RWPE2 (cell line): ENCODE measurements at regions not wholly inside any gene's neighbourhood (a gene's known extent, or its start where the extent isn't known, plus 50 kb on each side); places are given as distances from the start of the nearest gene placed in this dataset.

Experiments
- ATAC-seq: fragments of 200-7000 bp; cut with Tn5 transposase; 3 replicates; pipeline ENCODE4 v1.9.1; 2021; ENCODE audit warnings: low read depth
- DNase-seq: peaks from one replicate; pipeline ENCODE4 v3.0.0-alpha.2; 2020; ENCODE audit warnings: low spot score
- H3K27ac ChIP-seq: fragments of 450-650 bp; 2 replicates; pipeline ENCODE4 v1.5.1; 2017; ENCODE audit warnings: mild to moderate bottlenecking; ENCODE audit not compliant: poor library complexity, severe bottlenecking
- H3K27me3 ChIP-seq: fragments of 250-450 bp; sonication (Bioruptor Pico); 2 replicates; pipeline ENCODE4 v1.5.1; 2021; ENCODE audit warnings: mild to moderate bottlenecking, moderate library complexity; ENCODE audit not compliant: insufficient read depth, poor library complexity, severe bottlenecking
- H3K36me3 ChIP-seq: fragments of 250-450 bp; sonication (Bioruptor Pico); 2 replicates; pipeline ENCODE4 v1.5.1; 2020; ENCODE audit warnings: low read depth, mild to moderate bottlenecking, moderate library complexity
- H3K4me1 ChIP-seq: fragments of 250-450 bp; sonication (Bioruptor Pico); 2 replicates; pipeline ENCODE4 v1.5.1; 2021; ENCODE audit warnings: mild to moderate bottlenecking, moderate library complexity; ENCODE audit not compliant: insufficient read depth, poor library complexity, severe bottlenecking
- H3K4me3 ChIP-seq: fragments of 250-450 bp; sonication (Bioruptor Pico); 2 replicates; pipeline ENCODE4 v1.5.1; 2021; ENCODE audit warnings: mild to moderate bottlenecking, moderate library complexity; ENCODE audit not compliant: severe bottlenecking
- H3K9me3 ChIP-seq: fragments of 250-450 bp; sonication (Bioruptor Pico); 2 replicates; pipeline ENCODE4 v1.5.1; 2021; ENCODE audit warnings: mild to moderate bottlenecking, moderate library complexity; ENCODE audit not compliant: severe bottlenecking
- CTCF ChIP-seq: fragments of 450-650 bp; IDR thresholded peaks from one replicate; pipeline ENCODE4 v1.5.1; 2017; ENCODE audit warnings: mild to moderate bottlenecking, moderate library complexity; ENCODE audit not compliant: poor library complexity, severe bottlenecking

- Histone ChIP-seq H3K27me3 (peaks cover 12% of the 10 kb centered on the region), H3K4me3 (no peak overlapping the region), H3K4me1 (no peaks in the 10 kb centered on the region), H3K9me3 (no peaks in the 10 kb centered on the region), H3K36me3 (no peaks in the 10 kb centered on the region), H3K27ac (no peak overlapping the region)
- DNase-seq (no peak), ATAC-seq (no peak)
- TF ChIP-seq CTCF: no peak
Measured at GRCh38 chr20:52789716-52790115, 182.4 kb upstream of the TSHZ2 start.

- no peaks in the 10 kb centered on the region for H3K9me3 ChIP-seq
Measured at GRCh38 chr20:52787962-52788361, 184.2 kb upstream of the TSHZ2 start.

GRCh38 chr20:52787216-52787615 is 184.9 kb upstream of the TSHZ2 start:
- no peak for ATAC-seq

More at GRCh38 chr20:52787962-52788361, 184.2 kb upstream of the TSHZ2 start:
- peaks cover 12% of the 10 kb centered on the region for H3K27me3 ChIP-seq
- DNase-seq: no peak
- H3K4me3 ChIP-seq: no peak overlapping the region
- ATAC-seq: no peak
- TF ChIP-seq CTCF: no peak
- no peaks in the 10 kb centered on the region for H3K4me1 ChIP-seq
- H3K27ac ChIP-seq: no peak overlapping the region
- H3K36me3 ChIP-seq: no peaks in the 10 kb centered on the region

GRCh38 chr20:52785679-52786078 is 186.5 kb upstream of the TSHZ2 start:
- DNase-seq (no peak), ATAC-seq (peak; percentile 68)
- Histone ChIP-seq H3K27ac (no peak overlapping the region), H3K27me3 (peaks cover 8% of the 10 kb centered on the region), H3K9me3 (no peaks in the 10 kb centered on the region), H3K36me3 (no peaks in the 10 kb centered on the region), H3K4me3 (no peak overlapping the region), H3K4me1 (no peaks in the 10 kb centered on the region)
- TF ChIP-seq CTCF: no peak

More at GRCh38 chr20:52787216-52787615, 184.9 kb upstream of the TSHZ2 start:
- H3K9me3 ChIP-seq: no peaks in the 10 kb centered on the region
- no peak for DNase-seq
- peaks cover 10% of the 10 kb centered on the region for H3K27me3 ChIP-seq
- H3K4me3 ChIP-seq: no peak overlapping the region
- no peak for TF ChIP-seq CTCF
- no peak overlapping the region for H3K27ac ChIP-seq
- no peaks in the 10 kb centered on the region for H3K4me1 ChIP-seq
- no peaks in the 10 kb centered on the region for H3K36me3 ChIP-seq

GRCh38 chr20:52783769-52784168 is 188.4 kb upstream of the TSHZ2 start:
- DNase-seq (no peak), ATAC-seq (no peak)
- peak; percentile 44 for TF ChIP-seq CTCF
- H3K36me3 ChIP-seq: no peaks in the 10 kb centered on the region
- no peaks in the 10 kb centered on the region for H3K4me1 ChIP-seq
- no peak overlapping the region for H3K27ac ChIP-seq
- H3K9me3 ChIP-seq: no peaks in the 10 kb centered on the region
- H3K4me3 ChIP-seq: no peak overlapping the region
- peaks cover 12% of the 10 kb centered on the region for H3K27me3 ChIP-seq
